HG03196 (cell line): ENCODE measurements at regions not wholly inside any gene's neighbourhood (a gene's known extent, or its start where the extent isn't known, plus 50 kb on each side); places are given as distances from the start of the nearest gene placed in this dataset.
"Not testable (repeated sequence)": the region's sequence is repeated elsewhere in the genome, so short reads cannot be mapped to it uniquely, and the experiment has no call there.

Source experiments
- ATAC-seq: cut with Tn5 transposase; IDR thresholded peaks from one replicate; pipeline ENCODE4 v1.9.1; 2021; ENCODE audit not compliant: unreplicated experiment

DNA sequence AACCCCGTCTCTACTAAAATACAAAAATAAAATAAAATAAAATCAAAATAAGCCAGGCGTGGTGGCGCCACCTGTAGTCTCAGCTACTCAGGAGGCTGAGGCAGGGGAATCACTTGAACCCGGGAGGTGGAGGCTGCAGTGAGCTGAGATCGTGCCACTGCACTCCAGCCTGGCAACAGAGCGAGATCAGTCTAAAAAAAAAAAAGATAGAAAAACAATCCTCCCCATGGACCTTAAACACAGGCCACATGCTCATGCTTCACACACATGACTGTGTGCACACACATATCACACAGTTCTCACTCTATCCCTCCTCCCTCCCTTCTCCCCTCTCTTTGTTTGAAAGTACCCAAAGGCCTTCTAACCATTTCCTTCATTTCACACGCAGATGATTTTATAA lies 667.6 kb downstream of the UQCRFS1 start:
- not testable (repeated sequence) for ATAC-seq

- no peak for ATAC-seq
Measured at GRCh38 chr19:28544451-28545261, 668.3 kb downstream of the UQCRFS1 start.

DNA sequence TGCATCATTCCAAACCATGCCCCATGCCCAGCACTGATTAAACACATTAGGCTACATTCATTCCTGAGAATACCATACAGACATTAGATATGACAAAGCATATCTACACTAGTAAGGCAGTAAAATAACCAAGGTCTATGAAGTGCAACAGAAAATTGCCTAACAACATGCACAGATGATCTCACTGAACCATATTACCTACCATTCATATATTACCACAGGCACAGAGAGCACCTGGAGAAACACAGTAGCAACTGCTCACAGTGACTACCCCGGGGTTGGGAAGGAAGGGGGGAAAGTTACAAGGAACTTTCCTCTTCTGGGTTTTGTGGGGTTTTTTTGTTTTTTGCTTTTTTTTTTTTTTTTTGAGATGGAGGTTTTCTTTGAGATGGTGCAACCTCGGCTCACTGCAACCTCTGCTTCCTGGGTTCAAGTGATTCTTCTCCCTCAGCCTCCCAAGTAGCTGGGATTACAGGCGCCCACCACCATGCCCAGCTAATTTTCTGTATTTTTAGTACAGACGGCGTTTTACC lies 669.6 kb downstream of the UQCRFS1 start:
- ATAC-seq: peak; percentile 32

- ATAC-seq: peak; percentile 65
Measured at GRCh38 chr19:28542394-28543243, 670.3 kb downstream of the UQCRFS1 start.

DNA sequence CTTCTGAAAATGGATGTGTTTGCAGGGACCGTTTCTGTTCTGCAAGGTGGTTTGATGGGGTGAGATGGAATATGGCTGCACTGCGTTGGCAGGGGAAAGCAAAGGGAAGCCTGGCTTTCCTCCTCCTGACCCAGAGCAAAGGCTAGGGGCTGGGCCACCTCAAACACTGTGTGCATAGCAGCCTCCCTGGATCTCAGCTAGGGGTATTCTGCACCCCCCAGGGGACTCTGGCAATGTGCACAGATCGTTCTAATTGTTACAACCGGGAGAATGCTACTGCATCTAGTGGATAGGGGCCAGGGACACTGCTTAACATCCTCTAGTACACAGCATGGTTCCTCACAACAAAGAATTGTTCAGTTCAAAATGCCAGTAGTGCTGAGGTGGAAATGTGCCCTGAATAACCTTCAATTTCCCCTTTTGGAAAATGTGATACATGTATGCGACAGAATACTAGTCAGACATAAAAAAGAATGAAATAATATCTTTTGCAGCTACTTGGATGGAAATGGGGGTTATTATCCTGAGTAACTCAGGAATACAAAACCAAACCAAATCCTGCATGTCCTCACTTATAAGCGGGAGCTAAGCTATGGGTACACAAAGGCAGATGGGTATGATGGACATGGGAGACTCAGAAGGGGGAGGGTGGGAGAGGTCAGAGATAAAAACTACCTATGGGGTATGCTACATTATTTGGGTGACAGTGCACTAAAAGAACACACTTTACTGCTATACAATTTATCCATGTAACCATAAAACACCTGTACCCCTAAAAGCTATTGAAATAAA lies 671.2 kb downstream of the UQCRFS1 start:
- ATAC-seq: no peak

GRCh38 chr19:28541029-28541428 lies 671.9 kb downstream of the UQCRFS1 start:
- ATAC-seq: no peak

DNA sequence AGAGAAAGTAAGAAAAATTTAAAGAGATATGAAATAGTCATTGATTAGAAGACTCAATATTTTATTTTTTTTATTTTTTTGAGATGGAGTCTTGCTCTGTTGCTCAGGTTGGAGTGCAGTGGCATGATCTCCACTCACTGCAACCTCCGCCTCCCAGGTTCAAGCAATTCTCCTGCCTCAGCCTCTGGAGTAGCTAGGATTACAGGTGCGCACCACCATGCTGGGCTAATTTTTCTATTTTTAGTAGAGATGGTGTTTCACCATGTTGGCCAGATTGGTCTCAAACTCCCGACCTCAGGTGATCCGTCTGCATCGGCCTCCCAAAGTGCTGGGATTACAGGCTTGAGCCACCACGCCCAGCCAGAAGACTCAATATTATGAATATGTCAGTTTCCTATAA lies 672.6 kb downstream of the UQCRFS1 start:
- ATAC-seq: not testable (repeated sequence)

GRCh38 chr19:28539759-28540158 lies 673.2 kb downstream of the UQCRFS1 start:
- no peak for ATAC-seq

DNA sequence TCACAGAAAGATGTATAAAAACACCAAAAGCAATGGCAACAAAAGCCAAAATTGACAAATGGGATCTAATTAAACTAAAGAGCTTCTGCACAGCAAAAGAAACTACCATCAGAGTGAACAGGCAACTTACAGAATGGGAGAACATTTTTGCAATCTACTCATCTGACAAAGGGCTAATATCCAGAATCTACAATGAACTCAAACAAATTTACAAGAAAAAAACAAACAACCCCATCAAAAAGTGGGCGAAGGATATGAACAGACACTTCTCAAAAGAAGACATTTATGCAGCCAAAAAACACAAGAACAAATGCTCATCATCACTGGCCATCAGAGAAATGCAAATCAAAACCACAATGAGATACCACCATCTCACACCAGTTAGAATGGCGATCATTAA lies 674.4 kb downstream of the UQCRFS1 start:
- not testable (repeated sequence) for ATAC-seq

- no peak for ATAC-seq
Measured at GRCh38 chr19:28537896-28538295, 675.1 kb downstream of the UQCRFS1 start.

DNA sequence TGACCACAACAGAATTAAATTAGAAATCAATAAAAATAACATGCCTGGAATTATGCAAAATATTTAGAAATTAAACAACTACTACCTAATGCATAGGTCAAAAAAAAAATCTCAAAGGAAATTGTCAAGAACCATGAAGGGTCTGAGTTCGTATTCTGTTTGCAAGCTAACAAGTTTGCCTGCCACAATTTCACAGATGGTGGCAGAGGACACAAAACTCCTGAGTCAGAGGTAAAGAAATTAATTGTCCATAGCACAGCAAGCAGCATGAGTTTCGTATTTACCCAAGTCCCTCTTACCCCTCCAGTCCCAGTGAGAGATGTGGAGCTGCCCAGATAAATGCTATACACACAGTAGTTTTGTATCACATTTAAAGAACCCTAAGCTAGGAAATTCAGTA lies 675.9 kb downstream of the UQCRFS1 start:
- no peak for ATAC-seq

- no peak for ATAC-seq
Measured at GRCh38 chr19:28535352-28535775, 677.6 kb downstream of the UQCRFS1 start.

DNA sequence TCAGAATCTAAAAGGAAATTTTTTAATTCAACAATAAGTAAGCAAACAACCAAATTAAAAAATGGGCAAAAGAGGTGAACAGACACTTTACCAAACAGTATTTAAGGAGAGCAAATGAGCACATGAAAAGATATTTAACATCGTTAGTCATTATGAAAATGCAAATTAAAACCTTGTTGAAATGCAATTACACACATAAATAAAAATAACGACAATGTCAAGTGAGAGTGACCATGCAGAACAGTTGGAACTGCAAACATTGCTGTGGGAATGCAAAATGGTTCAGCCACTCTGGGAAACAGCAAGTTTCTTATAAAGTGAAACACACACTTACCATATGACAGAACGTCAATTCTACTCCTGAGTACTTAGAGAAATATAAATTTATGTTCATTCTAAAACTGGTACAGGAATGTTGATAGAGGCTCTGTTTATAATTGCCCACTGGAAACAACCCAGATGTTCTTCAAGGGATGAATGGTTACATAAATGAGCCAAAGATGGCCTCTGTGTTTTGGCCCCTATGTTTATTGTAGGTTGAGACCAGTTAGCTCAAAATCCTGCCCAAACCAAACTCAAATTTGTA lies 678.1 kb downstream of the UQCRFS1 start:
- ATAC-seq: no peak

GRCh38 chr19:28532765-28533341 lies 680.1 kb downstream of the UQCRFS1 start:
- no peak for ATAC-seq

DNA sequence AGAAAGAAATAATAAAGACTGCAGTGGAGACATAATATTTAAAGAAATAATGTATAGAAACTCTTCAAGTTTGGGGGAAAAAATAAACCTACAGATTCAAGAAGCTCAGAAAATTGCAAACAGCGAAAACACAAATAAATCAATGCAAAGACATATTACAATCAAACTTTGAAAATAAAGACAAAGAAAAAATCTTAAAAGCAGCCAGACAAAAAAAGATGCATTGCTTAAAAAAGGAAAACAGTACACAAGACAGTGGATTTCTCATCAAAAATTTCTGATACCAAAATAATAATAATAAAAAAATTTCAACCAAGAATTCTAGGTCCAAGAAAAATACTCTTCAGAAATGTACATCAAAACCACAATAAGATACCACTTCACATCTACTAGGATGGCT lies 681.0 kb downstream of the UQCRFS1 start:
- no peak for ATAC-seq

- ATAC-seq: no peak
Measured at GRCh38 chr19:28530406-28531035, 682.4 kb downstream of the UQCRFS1 start.

DNA sequence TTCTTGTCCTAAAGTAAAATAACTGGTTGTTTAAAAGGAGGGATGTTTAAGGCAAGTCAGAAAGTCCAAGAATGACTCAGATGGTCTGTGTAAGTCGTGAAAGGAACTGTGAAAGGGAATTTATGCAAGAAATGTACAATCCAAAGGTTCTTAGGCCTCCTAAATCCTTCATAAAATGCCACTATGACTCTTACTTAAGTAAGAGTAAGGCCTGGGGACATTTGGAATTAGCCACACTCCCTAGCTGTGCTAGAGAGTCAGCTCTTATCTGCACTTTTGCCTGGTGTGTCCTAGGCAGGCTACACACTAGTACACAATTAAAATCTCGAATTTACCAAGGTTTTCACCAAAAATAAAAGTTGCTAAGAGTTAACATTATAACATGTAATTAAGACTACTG lies 686.9 kb downstream of the UQCRFS1 start:
- ATAC-seq: no peak

- no peak for ATAC-seq
Measured at GRCh38 chr19:28523619-28524018, 689.3 kb downstream of the UQCRFS1 start.

DNA sequence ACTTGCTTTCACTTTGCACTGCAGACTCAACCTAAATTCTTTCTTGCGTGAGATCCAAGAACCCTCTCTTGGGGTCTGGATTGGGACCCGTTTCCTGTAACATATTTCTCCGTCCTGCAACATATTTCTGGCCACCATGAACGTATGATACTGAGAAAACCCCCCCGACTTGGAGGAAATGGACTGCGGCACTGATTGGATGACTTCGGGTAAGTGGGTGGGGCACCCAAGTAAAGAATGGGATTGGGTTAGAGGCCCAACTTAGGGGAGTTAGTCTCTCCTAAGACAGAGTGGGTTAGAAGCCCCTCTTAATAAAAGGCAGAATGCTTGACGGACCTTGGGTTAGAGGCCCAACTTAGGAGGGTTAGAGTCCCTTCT lies 690.4 kb downstream of the UQCRFS1 start:
- no peak for ATAC-seq
